PC-9 (cell line): ENCODE measurements at regions not wholly inside any gene's neighbourhood (a gene's known extent, or its start where the extent isn't known, plus 50 kb on each side); places are given as distances from the start of the nearest gene placed in this dataset.

ENCODE experiments used
- BruUV-seq: library from RNA; stranded (reverse); fragments of 400-500 nt; replicated peaks from 2 replicates; lab custom pipeline; 2021; lab: Mats Ljungman, UMichigan
- CTCF ChIA-PET: fragments of 300-600 bp; sonication (Branson Sonifier 250); formaldehyde crosslinking; loops from one replicate; lab custom pipeline; 2022; ENCODE audit warnings: antibody characterized with exemption; lab: Charles Lee
- POLR2A ChIA-PET: fragments of 300-600 bp; sonication (Branson Sonifier 250); formaldehyde crosslinking; loops from one replicate; lab custom pipeline; 2022; ENCODE audit warnings: antibody characterized with exemption; ENCODE audit not compliant: unreplicated experiment; lab: Charles Lee
- DNase-seq, 2 experiments: peaks; one replicate each; pipeline versions ENCODE4 v3.0.0 to v3.0.0-alpha.2; 2015 to 2022; ENCODE audit warnings: mixed read lengths in 1 of 2
- H2AFZ ChIP-seq: fragments of 200-600 bp; sonication (generic); 2 replicates; pipeline ENCODE4 v1.8.1; 2017; ENCODE audit warnings: antibody characterized with exemption
- H3F3A ChIP-seq: fragments of 200-600 bp; sonication (generic); 2 replicates; pipeline ENCODE4 v1.8.1; 2017; ENCODE audit warnings: antibody characterized with exemption, mild to moderate bottlenecking, low read depth; ENCODE audit not compliant: insufficient read depth
- H3K27ac ChIP-seq: fragments of 200-600 bp; sonication (generic); 2 replicates; pipeline ENCODE4 v1.6.1; 2016; ENCODE audit warnings: mixed run types
- H3K27me3 ChIP-seq: fragments of 200-600 bp; sonication (generic); 2 replicates; pipeline ENCODE4 v1.6.1; 2016; ENCODE audit warnings: low read depth, mixed run types; ENCODE audit not compliant: insufficient read depth
- H3K36me3 ChIP-seq: fragments of 200-600 bp; sonication (generic); 2 replicates; pipeline ENCODE4 v1.6.1; 2016; ENCODE audit warnings: low read depth, mixed run types
- H3K4me1 ChIP-seq: fragments of 200-600 bp; sonication (generic); replicated peaks from 2 replicates; pipeline ENCODE4 v1.6.1; 2016; ENCODE audit warnings: mixed run types; ENCODE audit not compliant: insufficient read depth
- H3K4me2 ChIP-seq: fragments of 200-600 bp; sonication (generic); 2 replicates; pipeline ENCODE4 v1.6.1; 2017; ENCODE audit warnings: mixed run types
- H3K4me3 ChIP-seq: fragments of 200-600 bp; sonication (generic); 2 replicates; pipeline ENCODE4 v1.6.1; 2016; ENCODE audit warnings: mixed run types
- H3K79me2 ChIP-seq: fragments of 200-600 bp; sonication (generic); 2 replicates; pipeline ENCODE4 v1.6.1; 2017; ENCODE audit warnings: low read depth, mixed run types
- H3K9me2 ChIP-seq: fragments of 200-600 bp; sonication (generic); 2 replicates; pipeline ENCODE4 v1.8.1; 2017; ENCODE audit warnings: mild to moderate bottlenecking; ENCODE audit not compliant: insufficient read depth
- H3K9me3 ChIP-seq: fragments of 200-600 bp; sonication (generic); 2 replicates; pipeline ENCODE4 v1.8.1; 2016; ENCODE audit warnings: low read depth; ENCODE audit not compliant: insufficient read depth
- H4K20me1 ChIP-seq: fragments of 200-600 bp; sonication (generic); 2 replicates; pipeline ENCODE4 v1.8.1; 2017; ENCODE audit not compliant: insufficient read depth
- EZH2 ChIP-seq: fragments of 200-600 bp; sonication (generic); IDR thresholded peaks from 2 replicates; pipeline ENCODE4 v1.8.0; 2017; ENCODE audit warnings: antibody characterized with exemption, low read depth
- intact Hi-C: fragments of 100-400 bp; cut with micrococcal nuclease; formaldehyde crosslinking; loops from one replicate; pipeline ENCODE4 v1.10.0; 2022; ENCODE audit not compliant: unreplicated experiment
- TF ChIP-seq, protein P1 (sequence below): fragments of 200-600 bp; sonication (generic); conservative IDR thresholded peaks from 2 replicates; pipeline ENCODE4 v1.6.1; 2017; ENCODE audit warnings: mixed run types, antibody characterized with exemption, mild to moderate bottlenecking, moderate library complexity

- no peak overlapping the region for H2AFZ ChIP-seq
- ChIA-PET CTCF (no interaction called here), POLR2A (no interaction called here)
- no TSS peak for BruUV-seq
- H3K9me3 ChIP-seq, result no peaks in the 10 kb centered on the region; the same call in 1 of the 2 replicates
- H3K4me2 ChIP-seq, result no peak overlapping the region
- H3K4me1 ChIP-seq, result no peaks in the 10 kb centered on the region
- H3K27ac ChIP-seq, result no peak overlapping the region
- H3K9me2 ChIP-seq, result no peaks in the 10 kb centered on the region
- DNase-seq, result no peak
- no peaks in the 10 kb centered on the region for H3K36me3 ChIP-seq
- no peak overlapping the region for H3K4me3 ChIP-seq
- no peaks in the 10 kb centered on the region for H4K20me1 ChIP-seq
- TF ChIP-seq, protein P1, sequence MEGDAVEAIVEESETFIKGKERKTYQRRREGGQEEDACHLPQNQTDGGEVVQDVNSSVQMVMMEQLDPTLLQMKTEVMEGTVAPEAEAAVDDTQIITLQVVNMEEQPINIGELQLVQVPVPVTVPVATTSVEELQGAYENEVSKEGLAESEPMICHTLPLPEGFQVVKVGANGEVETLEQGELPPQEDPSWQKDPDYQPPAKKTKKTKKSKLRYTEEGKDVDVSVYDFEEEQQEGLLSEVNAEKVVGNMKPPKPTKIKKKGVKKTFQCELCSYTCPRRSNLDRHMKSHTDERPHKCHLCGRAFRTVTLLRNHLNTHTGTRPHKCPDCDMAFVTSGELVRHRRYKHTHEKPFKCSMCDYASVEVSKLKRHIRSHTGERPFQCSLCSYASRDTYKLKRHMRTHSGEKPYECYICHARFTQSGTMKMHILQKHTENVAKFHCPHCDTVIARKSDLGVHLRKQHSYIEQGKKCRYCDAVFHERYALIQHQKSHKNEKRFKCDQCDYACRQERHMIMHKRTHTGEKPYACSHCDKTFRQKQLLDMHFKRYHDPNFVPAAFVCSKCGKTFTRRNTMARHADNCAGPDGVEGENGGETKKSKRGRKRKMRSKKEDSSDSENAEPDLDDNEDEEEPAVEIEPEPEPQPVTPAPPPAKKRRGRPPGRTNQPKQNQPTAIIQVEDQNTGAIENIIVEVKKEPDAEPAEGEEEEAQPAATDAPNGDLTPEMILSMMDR, result no peak
- no peak for TF ChIP-seq EZH2
- H3F3A ChIP-seq, result no peaks in the 10 kb centered on the region
- intact Hi-C loops, result no loop called here
- H3K79me2 ChIP-seq, result no peaks in the 10 kb centered on the region
- H3K27me3 ChIP-seq, result no peaks in the 10 kb centered on the region
These were observed 193.8 kb upstream of the TMCO5A start for GRCh38 chr15:37740623-37741141.

DNA sequence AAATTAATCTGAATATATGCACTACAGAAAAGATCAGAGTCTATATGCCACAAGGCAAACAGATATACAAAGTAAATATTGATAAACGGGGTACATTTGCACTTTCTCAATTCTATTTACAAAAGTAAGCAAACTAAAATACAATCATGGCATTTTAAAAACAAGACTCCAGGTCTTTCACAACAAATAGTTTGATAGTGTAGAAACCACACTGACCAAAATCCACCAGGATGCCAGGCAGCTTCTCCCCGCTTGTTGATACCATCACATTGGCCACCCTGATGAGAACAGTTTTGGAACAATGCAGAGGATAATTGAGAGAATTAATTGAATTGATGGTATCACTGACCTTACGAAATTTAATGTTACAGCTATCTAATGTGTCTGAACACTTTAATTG is 190.6 kb upstream of the TMCO5A start:
- ChIA-PET POLR2A (no interaction called here), CTCF (no interaction called here)
- H3K4me2 ChIP-seq, result no peak overlapping the region
- no peaks in the 10 kb centered on the region for H3K27me3 ChIP-seq
- no peak for TF ChIP-seq EZH2
- TF ChIP-seq, protein P1, result no peak
- no peaks in the 10 kb centered on the region; the same call in 1 of the 2 replicates for H3K9me3 ChIP-seq
- no TSS peak for BruUV-seq
- no peak for DNase-seq
- no peaks in the 10 kb centered on the region for H3K36me3 ChIP-seq
- no peaks in the 10 kb centered on the region for H4K20me1 ChIP-seq
- H3K4me3 ChIP-seq, result no peak overlapping the region
- H2AFZ ChIP-seq, result no peak overlapping the region
- intact Hi-C loops, result no loop called here
- H3K9me2 ChIP-seq, result no peaks in the 10 kb centered on the region
- no peaks in the 10 kb centered on the region for H3F3A ChIP-seq
- H3K79me2 ChIP-seq, result no peaks in the 10 kb centered on the region
- no peaks in the 10 kb centered on the region for H3K4me1 ChIP-seq
- no peak overlapping the region for H3K27ac ChIP-seq

- Histone ChIP-seq H2AFZ (no peak overlapping the region), H3K27ac (no peak overlapping the region), H3K36me3 (no peaks in the 10 kb centered on the region), H4K20me1 (no peaks in the 10 kb centered on the region), H3K9me2 (no peaks in the 10 kb centered on the region), H3K9me3 (no peaks in the 10 kb centered on the region; the same call in 1 of the 2 replicates), H3K4me1 (no peaks in the 10 kb centered on the region), H3K79me2 (no peaks in the 10 kb centered on the region), H3F3A (no peaks in the 10 kb centered on the region), H3K4me3 (no peak overlapping the region), H3K4me2 (no peak overlapping the region), H3K27me3 (no peaks in the 10 kb centered on the region)
- intact Hi-C loops, result no loop called here
- no peak for DNase-seq
- POLR2A ChIA-PET, result no interaction called here
- BruUV-seq, result no TSS peak
- no peak for TF ChIP-seq EZH2
- TF ChIP-seq, protein P1, result no peak
- CTCF ChIA-PET, result no interaction called here
These were observed 189.9 kb upstream of the TMCO5A start for GRCh38 chr15:37744521-37744920.
